DND-41 (cell line): ENCODE measurements at regions not wholly inside any gene's neighbourhood (a gene's known extent, or its start where the extent isn't known, plus 50 kb on each side); places are given as distances from the start of the nearest gene placed in this dataset.

Experiments used
- ATAC-seq: fragments of 200-7000 bp; cut with Tn5 transposase; 3 replicates; pipeline ENCODE4 v1.9.1; 2021; ENCODE audit warnings: low read depth; ENCODE audit not compliant: insufficient read depth
- DNase-seq: peaks from one replicate; pipeline ENCODE4 v3.0.0-alpha.2; 2020
- H2AFZ ChIP-seq: 2 replicates; pipeline ENCODE4 v1.6.0; 2012; ENCODE audit warnings: low read depth, low read length
- H3K27ac ChIP-seq: 2 replicates; pipeline ENCODE4 v1.5.1; 2012; ENCODE audit warnings: low read length, inconsistent platforms
- H3K27me3 ChIP-seq: fragments of 200-600 bp; sonication (generic); 2 replicates; pipeline ENCODE4 v1.6.0; 2012; ENCODE audit warnings: low read length, mild to moderate bottlenecking, inconsistent platforms; ENCODE audit not compliant: insufficient read depth, poor library complexity
- H3K36me3 ChIP-seq: 2 replicates; pipeline ENCODE4 v1.5.1; 2012; ENCODE audit warnings: low read length, inconsistent platforms; ENCODE audit not compliant: insufficient read depth
- H3K4me1 ChIP-seq: 2 replicates; pipeline ENCODE4 v1.5.1; 2012; ENCODE audit warnings: mild to moderate bottlenecking, low read length; ENCODE audit not compliant: insufficient read depth
- H3K4me2 ChIP-seq: 2 replicates; pipeline ENCODE4 v1.6.0; 2012; ENCODE audit warnings: mild to moderate bottlenecking, moderate library complexity, low read length, inconsistent platforms; ENCODE audit not compliant: insufficient read depth
- H3K4me3 ChIP-seq, 2 experiments: fragments of 200-600 bp in 1 of 2; shearing (Covaris generic) in 1 of 2; 2 replicates each; pipeline ENCODE4 v1.5.1; 2012 to 2016; ENCODE audit warnings: inconsistent platforms in 2 of 2, low read length in 2 of 2, mild to moderate bottlenecking in 2 of 2, low read depth in 1 of 2, moderate library complexity in 1 of 2
- H3K79me2 ChIP-seq: 2 replicates; pipeline ENCODE4 v1.6.0; 2012; ENCODE audit warnings: low read length, inconsistent platforms; ENCODE audit not compliant: insufficient read depth
- H3K9ac ChIP-seq: 2 replicates; pipeline ENCODE4 v1.6.0; 2012; ENCODE audit warnings: low read depth, mild to moderate bottlenecking, inconsistent platforms, low read length, moderate library complexity
- H3K9me3 ChIP-seq: 2 replicates; pipeline ENCODE4 v1.5.1; 2012; ENCODE audit warnings: low read length, moderate library complexity, mild to moderate bottlenecking, inconsistent platforms; ENCODE audit not compliant: insufficient read depth, severe bottlenecking
- H4K20me1 ChIP-seq: 2 replicates; pipeline ENCODE4 v1.6.0; 2012; ENCODE audit warnings: low read length; ENCODE audit not compliant: insufficient read depth
- EZH2 ChIP-seq: IDR thresholded peaks from 3 replicates; pipeline ENCODE4 v1.6.1; 2012; ENCODE audit warnings: borderline replicate concordance, low read depth, mild to moderate bottlenecking, moderate library complexity, low read length, inconsistent platforms; ENCODE audit not compliant: severe bottlenecking
- TF ChIP-seq, protein P1 (sequence below): IDR thresholded peaks from 2 replicates; pipeline ENCODE4 v1.5.1; 2012; ENCODE audit warnings: borderline replicate concordance, low read length, moderate library complexity, mild to moderate bottlenecking; ENCODE audit not compliant: poor library complexity, severe bottlenecking; ENCODE audit errors: extremely low read depth

- no peaks in the 10 kb centered on the region for H4K20me1 ChIP-seq
- H3K4me3 ChIP-seq: no peak overlapping the region
- ATAC-seq (no peak), DNase-seq (no peak)
- TF ChIP-seq, protein P1, sequence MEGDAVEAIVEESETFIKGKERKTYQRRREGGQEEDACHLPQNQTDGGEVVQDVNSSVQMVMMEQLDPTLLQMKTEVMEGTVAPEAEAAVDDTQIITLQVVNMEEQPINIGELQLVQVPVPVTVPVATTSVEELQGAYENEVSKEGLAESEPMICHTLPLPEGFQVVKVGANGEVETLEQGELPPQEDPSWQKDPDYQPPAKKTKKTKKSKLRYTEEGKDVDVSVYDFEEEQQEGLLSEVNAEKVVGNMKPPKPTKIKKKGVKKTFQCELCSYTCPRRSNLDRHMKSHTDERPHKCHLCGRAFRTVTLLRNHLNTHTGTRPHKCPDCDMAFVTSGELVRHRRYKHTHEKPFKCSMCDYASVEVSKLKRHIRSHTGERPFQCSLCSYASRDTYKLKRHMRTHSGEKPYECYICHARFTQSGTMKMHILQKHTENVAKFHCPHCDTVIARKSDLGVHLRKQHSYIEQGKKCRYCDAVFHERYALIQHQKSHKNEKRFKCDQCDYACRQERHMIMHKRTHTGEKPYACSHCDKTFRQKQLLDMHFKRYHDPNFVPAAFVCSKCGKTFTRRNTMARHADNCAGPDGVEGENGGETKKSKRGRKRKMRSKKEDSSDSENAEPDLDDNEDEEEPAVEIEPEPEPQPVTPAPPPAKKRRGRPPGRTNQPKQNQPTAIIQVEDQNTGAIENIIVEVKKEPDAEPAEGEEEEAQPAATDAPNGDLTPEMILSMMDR: no peak
- TF ChIP-seq EZH2: no peak
- no peak overlapping the region for H2AFZ ChIP-seq
- H3K9ac ChIP-seq: no peak overlapping the region
- peaks cover 3% of the 10 kb centered on the region for H3K27me3 ChIP-seq
- no peaks in the 10 kb centered on the region for H3K36me3 ChIP-seq
- no peaks in the 10 kb centered on the region for H3K4me1 ChIP-seq
- H3K4me2 ChIP-seq: no peak overlapping the region
- no peak overlapping the region for H3K27ac ChIP-seq
- no peaks in the 10 kb centered on the region for H3K79me2 ChIP-seq
- no peaks in the 10 kb centered on the region for H3K9me3 ChIP-seq
Measured at GRCh38 chr13:112259511-112259910, 116.6 kb upstream of the SPACA7 start.

GRCh38 chr13:112260108-112261055, 115.8 kb upstream of the SPACA7 start:
- Histone ChIP-seq H3K4me3 (no peak overlapping the region), H3K4me2 (no peak overlapping the region), H3K27me3 (peaks cover 3% of the 10 kb centered on the region), H3K4me1 (no peaks in the 10 kb centered on the region), H3K27ac (no peak overlapping the region), H3K9me3 (no peaks in the 10 kb centered on the region), H2AFZ (no peak overlapping the region), H3K36me3 (no peaks in the 10 kb centered on the region), H3K9ac (no peak overlapping the region), H3K79me2 (no peaks in the 10 kb centered on the region), H4K20me1 (no peaks in the 10 kb centered on the region)
- DNase-seq (no peak), ATAC-seq (no peak)
- TF ChIP-seq EZH2: no peak
- TF ChIP-seq, protein P1: no peak

DNA sequence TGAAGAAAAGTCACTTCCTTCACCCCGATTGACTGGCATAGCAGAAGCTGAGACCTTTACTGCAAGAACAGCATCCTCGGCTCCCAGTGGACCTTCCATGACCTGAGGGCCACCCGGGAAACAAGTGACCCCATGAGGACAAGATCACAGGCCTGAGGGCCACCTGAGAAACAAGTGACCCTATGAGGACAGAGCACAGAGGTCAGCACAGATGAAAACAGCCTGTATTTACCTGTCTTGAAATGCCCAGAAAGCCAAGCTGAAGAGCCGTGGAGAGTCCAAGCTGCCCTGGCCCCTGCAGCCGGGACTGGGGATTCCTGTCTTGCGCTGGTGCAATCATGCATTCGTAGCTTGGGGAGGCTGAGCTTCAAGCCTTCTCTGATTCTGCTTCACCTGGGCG, 114.2 kb upstream of the SPACA7 start:
- Histone ChIP-seq H3K27ac (no peak overlapping the region), H3K36me3 (no peaks in the 10 kb centered on the region), H3K9me3 (no peaks in the 10 kb centered on the region), H3K4me2 (no peak overlapping the region), H2AFZ (no peak overlapping the region), H3K27me3 (peaks cover 3% of the 10 kb centered on the region), H3K4me3 (no peak overlapping the region), H3K4me1 (no peaks in the 10 kb centered on the region), H3K9ac (no peak overlapping the region), H4K20me1 (no peaks in the 10 kb centered on the region), H3K79me2 (no peaks in the 10 kb centered on the region)
- TF ChIP-seq EZH2: no peak
- TF ChIP-seq, protein P1: no peak
- DNase-seq: no peak
- ATAC-seq: no peak
